Activated CD4-positive, alpha-beta memory T cell treated with anti-CD3 and anti-CD28 coated beads, Interleukin-2, amount 10 ng/mL, durations not matched to agents 7 days and 5 days (primary cell): ENCODE measurements at regions not wholly inside any gene's neighbourhood (a gene's known extent, or its start where the extent isn't known, plus 50 kb on each side); places are given as distances from the start of the nearest gene placed in this dataset.
"Not testable (repeated sequence)": the region's sequence is repeated elsewhere in the genome, so short reads cannot be mapped to it uniquely, and the experiment has no call there.

ENCODE experiments used
- CTCF ChIA-PET: fragments of 350-600 bp; sonication (Branson Sonifier 250); formaldehyde crosslinking; loops from one replicate; lab custom pipeline; 2021; ENCODE audit warnings: antibody characterized with exemption, inconsistent platforms; lab: Charles Lee
- POLR2A ChIA-PET: fragments of 350-600 bp; sonication (Branson Sonifier 250); formaldehyde crosslinking; loops from one replicate; lab custom pipeline; 2021; ENCODE audit warnings: antibody characterized with exemption; lab: Charles Lee
- DNase-seq: peaks from one replicate; pipeline ENCODE4 v3.0.0-alpha.2; 2020
- H3K27ac Mint-ChIP-seq: one replicate; pipeline ENCODE4 v1.8.0; 2021; ENCODE audit warnings: mild to moderate bottlenecking, mixed read lengths
- H3K27me3 Mint-ChIP-seq: one replicate; pipeline ENCODE4 v1.8.0; 2021; ENCODE audit warnings: mixed read lengths
- H3K36me3 Mint-ChIP-seq: one replicate; pipeline ENCODE4 v1.8.0; 2021; ENCODE audit warnings: low read depth, mixed read lengths
- H3K4me1 Mint-ChIP-seq: one replicate; pipeline ENCODE4 v1.8.0; 2021; ENCODE audit warnings: mixed read lengths
- H3K4me3 Mint-ChIP-seq: one replicate; pipeline ENCODE4 v1.8.0; 2021; ENCODE audit warnings: mild to moderate bottlenecking, mixed read lengths
- H3K9me3 Mint-ChIP-seq: one replicate; pipeline ENCODE4 v1.8.0; 2021; ENCODE audit warnings: mixed read lengths

- H3K27ac Mint-ChIP-seq, H3K4me3 Mint-ChIP-seq, DNase-seq, H3K9me3 Mint-ChIP-seq, CTCF ChIA-PET, H3K36me3 Mint-ChIP-seq, POLR2A ChIA-PET, H3K4me1 Mint-ChIP-seq, H3K27me3 Mint-ChIP-seq: not testable (repeated sequence)
These were observed 99.8 kb upstream of the STARD4 start for GRCh38 chr5:111612013-111612630.

DNA sequence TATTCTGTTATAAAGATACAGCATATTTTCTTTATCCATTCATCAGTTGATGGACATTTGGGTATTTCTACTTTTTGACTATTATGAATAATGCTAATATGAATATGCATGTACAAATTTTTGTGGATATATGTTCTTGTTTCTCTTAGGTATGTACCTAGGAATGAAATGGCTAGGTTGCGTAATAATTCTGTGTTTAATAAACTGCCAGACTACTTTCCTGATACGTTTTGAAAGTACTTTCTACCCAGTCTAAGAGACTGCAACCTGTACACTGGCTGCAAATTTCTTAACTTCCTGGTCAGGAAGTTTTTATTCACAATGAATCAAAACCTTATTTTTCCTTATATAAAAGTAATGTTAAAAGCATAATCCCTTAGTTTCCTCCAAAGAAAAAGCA lies 93.9 kb upstream of the STARD4 start:
- CTCF ChIA-PET = no interaction called here
- no peak overlapping the region for H3K27ac Mint-ChIP-seq

DNA sequence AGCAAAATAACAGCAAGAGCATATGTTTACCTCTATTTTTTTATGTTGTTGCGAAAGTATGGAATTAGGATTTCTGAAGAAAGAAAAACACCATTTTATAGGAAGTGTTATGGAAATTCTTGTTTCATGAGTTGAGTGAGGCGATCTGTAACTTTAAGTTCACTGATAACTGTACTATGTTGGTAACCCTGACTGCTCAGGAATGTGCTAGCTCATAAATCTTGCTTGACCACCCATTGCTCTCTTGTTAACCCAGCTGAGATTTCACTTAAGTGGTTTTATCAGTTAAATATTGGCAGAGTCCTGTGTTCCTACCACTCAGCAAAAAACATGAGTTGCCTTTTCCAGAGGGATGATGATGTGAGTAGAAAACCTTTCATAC lies 91.1 kb upstream of the STARD4 start:
- Mint-ChIP-seq H3K27me3 (no peaks in the 10 kb centered on the region), H3K4me1 (no peaks in the 10 kb centered on the region), H3K27ac (no peak overlapping the region), H3K9me3 (no peaks in the 10 kb centered on the region), H3K36me3 (no peaks in the 10 kb centered on the region), H3K4me3 (no peak overlapping the region)
- ChIA-PET POLR2A (no interaction called here), CTCF (no interaction called here)
- no peak for DNase-seq

More for the DNA sequence above, 93.9 kb upstream of the STARD4 start:
- DNase-seq = no peak
- Mint-ChIP-seq H3K9me3 (peaks cover 6% of the 10 kb centered on the region), H3K27me3 (no peaks in the 10 kb centered on the region), H3K4me1 (no peaks in the 10 kb centered on the region), H3K36me3 (no peaks in the 10 kb centered on the region), H3K4me3 (no peak overlapping the region)
- POLR2A ChIA-PET = no interaction called here

DNA sequence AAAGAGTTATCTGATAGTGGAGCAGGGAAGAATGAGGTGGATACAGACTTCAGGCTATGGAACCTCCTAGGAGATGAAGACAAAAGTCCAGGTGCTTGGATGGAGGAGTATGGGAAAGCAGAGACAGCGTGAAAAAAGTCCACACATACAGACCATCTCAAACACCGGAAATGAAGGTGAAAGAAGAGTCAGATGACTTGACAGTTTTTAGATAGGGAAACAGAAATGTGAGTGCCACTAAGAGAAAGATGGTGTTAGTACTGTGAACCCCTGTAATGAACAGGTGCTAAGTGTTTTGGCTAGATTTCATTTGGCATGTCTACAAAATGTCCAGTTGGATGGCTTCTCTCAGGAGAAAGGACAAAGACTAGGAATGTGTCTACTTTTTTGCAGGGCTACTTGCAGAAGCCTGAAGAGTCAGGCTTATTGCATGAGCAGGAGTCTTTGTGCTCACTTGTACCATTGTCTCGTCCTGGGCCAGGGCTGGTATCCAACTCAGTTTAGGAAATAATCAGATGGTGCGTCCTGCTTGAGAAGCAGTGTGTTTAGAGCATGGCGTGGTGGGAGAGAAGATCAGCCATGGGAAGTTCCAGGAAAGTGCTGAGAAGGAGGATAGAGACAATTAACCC lies 90.6 kb upstream of the STARD4 start:
- H3K36me3 Mint-ChIP-seq = no peaks in the 10 kb centered on the region
- ChIA-PET POLR2A (no interaction called here), CTCF (no interaction called here)
- H3K9me3 Mint-ChIP-seq = no peaks in the 10 kb centered on the region
- H3K4me1 Mint-ChIP-seq = no peaks in the 10 kb centered on the region
- no peaks in the 10 kb centered on the region for H3K27me3 Mint-ChIP-seq
- no peak overlapping the region for H3K4me3 Mint-ChIP-seq
- no peak overlapping the region for H3K27ac Mint-ChIP-seq
- no peak for DNase-seq

- Mint-ChIP-seq H3K27me3 (no peaks in the 10 kb centered on the region), H3K36me3 (no peaks in the 10 kb centered on the region), H3K27ac (no peak overlapping the region), H3K9me3 (peaks cover 3% of the 10 kb centered on the region), H3K4me1 (no peaks in the 10 kb centered on the region), H3K4me3 (no peak overlapping the region)
- POLR2A ChIA-PET = no interaction called here
- no peak for DNase-seq
- CTCF ChIA-PET = no interaction called here
These were observed 86.7 kb upstream of the STARD4 start for GRCh38 chr5:111598996-111599395.

- ChIA-PET POLR2A (no interaction called here), CTCF (no interaction called here)
- Mint-ChIP-seq H3K27me3 (no peaks in the 10 kb centered on the region), H3K4me1 (no peaks in the 10 kb centered on the region), H3K27ac (no peak overlapping the region), H3K9me3 (peaks cover 3% of the 10 kb centered on the region), H3K4me3 (no peak overlapping the region), H3K36me3 (no peaks in the 10 kb centered on the region)
- no peak for DNase-seq
These were observed 85.2 kb upstream of the STARD4 start for GRCh38 chr5:111597491-111597890.

GRCh38 chr5:111596705-111597104 lies 84.4 kb upstream of the STARD4 start:
- Mint-ChIP-seq H3K9me3 (peaks cover 3% of the 10 kb centered on the region), H3K4me1 (no peaks in the 10 kb centered on the region), H3K4me3 (no peak overlapping the region), H3K27me3 (no peaks in the 10 kb centered on the region), H3K27ac (no peak overlapping the region), H3K36me3 (no peaks in the 10 kb centered on the region)
- ChIA-PET CTCF (no interaction called here), POLR2A (no interaction called here)
- no peak for DNase-seq

DNA sequence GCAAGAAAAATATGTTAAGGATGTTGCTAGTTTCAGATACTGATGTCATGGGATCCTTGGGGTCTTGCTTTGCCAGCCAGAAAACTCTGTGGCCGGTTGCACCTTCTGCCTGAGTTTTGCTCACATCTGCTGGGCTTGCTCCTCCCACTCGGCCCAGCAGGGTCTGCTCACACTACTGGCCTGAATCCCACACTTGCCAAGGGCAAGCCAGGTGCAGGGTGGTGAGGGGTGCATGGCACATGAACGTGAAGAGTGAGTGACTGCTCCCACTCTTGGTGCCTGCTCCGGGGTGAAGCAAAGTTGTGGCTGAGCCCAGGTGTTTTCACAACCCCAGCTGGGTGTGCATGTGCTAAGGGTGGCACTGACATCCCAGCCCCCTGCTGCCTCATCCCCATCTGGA lies 83.1 kb upstream of the STARD4 start:
- ChIA-PET CTCF (no interaction called here), POLR2A (no interaction called here)
- Mint-ChIP-seq H3K36me3 (no peaks in the 10 kb centered on the region), H3K27ac (no peak overlapping the region), H3K4me3 (no peak overlapping the region), H3K4me1 (no peaks in the 10 kb centered on the region), H3K27me3 (no peaks in the 10 kb centered on the region), H3K9me3 (peaks cover 3% of the 10 kb centered on the region)
- DNase-seq = no peak

DNA sequence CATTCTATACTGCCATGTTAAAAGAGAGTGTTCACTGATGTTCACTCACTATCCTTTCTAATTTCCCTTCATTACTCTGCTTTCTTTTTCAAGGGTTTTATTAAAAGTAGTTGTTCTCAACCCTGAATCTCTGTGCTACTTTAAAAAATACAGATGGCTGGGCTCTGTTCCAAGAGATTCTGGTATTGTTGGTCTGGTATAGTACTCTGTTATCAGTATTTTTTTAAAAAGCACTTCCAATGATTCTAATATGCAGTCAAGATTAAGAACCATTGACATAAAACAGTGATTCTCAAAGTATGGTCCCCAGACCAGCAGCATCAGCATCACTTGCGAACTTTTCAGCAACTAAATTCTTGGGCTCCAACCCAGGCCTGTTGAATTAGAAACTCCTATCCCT lies 77.0 kb upstream of the STARD4 start:
- Mint-ChIP-seq H3K27me3 (peaks cover 5% of the 10 kb centered on the region), H3K4me1 (no peaks in the 10 kb centered on the region), H3K4me3 (no peak overlapping the region), H3K27ac (no peak overlapping the region), H3K9me3 (no peaks in the 10 kb centered on the region), H3K36me3 (no peaks in the 10 kb centered on the region)
- ChIA-PET CTCF (no interaction called here), POLR2A (no interaction called here)
- no peak for DNase-seq

DNA sequence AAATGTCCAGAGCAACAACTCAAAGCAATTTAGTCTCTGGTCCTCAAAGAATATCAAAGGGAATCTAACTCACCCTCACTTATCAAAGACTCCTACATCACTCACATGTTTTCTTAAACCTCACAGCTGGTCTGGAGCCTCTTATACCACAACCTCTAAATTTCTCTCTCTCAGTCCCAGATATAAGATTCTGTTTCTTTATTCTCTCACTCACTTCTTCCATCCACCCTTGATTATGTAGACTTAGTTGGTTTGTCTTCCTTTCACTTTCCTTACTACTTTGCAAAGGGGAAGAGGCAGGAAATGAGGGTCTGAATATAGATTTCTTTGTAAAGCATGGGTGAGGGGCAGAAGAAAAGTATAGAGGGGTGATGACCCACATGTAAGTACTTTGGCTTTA lies 75.4 kb upstream of the STARD4 start:
- Mint-ChIP-seq H3K9me3 (no peaks in the 10 kb centered on the region), H3K4me3 (no peak overlapping the region), H3K27ac (no peak overlapping the region), H3K27me3 (peaks cover 6% of the 10 kb centered on the region), H3K36me3 (no peaks in the 10 kb centered on the region), H3K4me1 (no peaks in the 10 kb centered on the region)
- ChIA-PET POLR2A (no interaction called here), CTCF (no interaction called here)
- no peak for DNase-seq

- ChIA-PET POLR2A (no interaction called here), CTCF (no interaction called here)
- no peak overlapping the region for H3K4me3 Mint-ChIP-seq
- H3K9me3 Mint-ChIP-seq = no peaks in the 10 kb centered on the region
- no peaks in the 10 kb centered on the region for H3K4me1 Mint-ChIP-seq
- H3K27me3 Mint-ChIP-seq = peaks cover 6% of the 10 kb centered on the region
- no peaks in the 10 kb centered on the region for H3K36me3 Mint-ChIP-seq
- H3K27ac Mint-ChIP-seq = no peak overlapping the region
- DNase-seq = no peak
These were observed 73.6 kb upstream of the STARD4 start for GRCh38 chr5:111585946-111586345.

GRCh38 chr5:111585291-111585690 lies 73.0 kb upstream of the STARD4 start:
- CTCF ChIA-PET = no interaction called here
- H3K9me3 Mint-ChIP-seq = no peaks in the 10 kb centered on the region
- H3K27me3 Mint-ChIP-seq = peaks cover 6% of the 10 kb centered on the region
- H3K27ac Mint-ChIP-seq = no peak overlapping the region
- POLR2A ChIA-PET = no interaction called here
- no peaks in the 10 kb centered on the region for H3K4me1 Mint-ChIP-seq
- H3K4me3 Mint-ChIP-seq = no peak overlapping the region
- no peak for DNase-seq
- H3K36me3 Mint-ChIP-seq = no peaks in the 10 kb centered on the region

GRCh38 chr5:111584651-111585050 lies 72.3 kb upstream of the STARD4 start:
- H3K36me3 Mint-ChIP-seq = no peaks in the 10 kb centered on the region
- CTCF ChIA-PET = no interaction called here
- POLR2A ChIA-PET = no interaction called here
- no peak overlapping the region for H3K4me3 Mint-ChIP-seq
- no peak overlapping the region for H3K27ac Mint-ChIP-seq
- H3K27me3 Mint-ChIP-seq = peaks cover 6% of the 10 kb centered on the region
- no peaks in the 10 kb centered on the region for H3K9me3 Mint-ChIP-seq
- no peaks in the 10 kb centered on the region for H3K4me1 Mint-ChIP-seq
- DNase-seq = no peak

- POLR2A ChIA-PET = no interaction called here
- Mint-ChIP-seq H3K36me3 (no peaks in the 10 kb centered on the region), H3K27me3 (peaks cover 6% of the 10 kb centered on the region), H3K27ac (no peak overlapping the region), H3K9me3 (no peaks in the 10 kb centered on the region), H3K4me1 (no peaks in the 10 kb centered on the region), H3K4me3 (no peak overlapping the region)
- DNase-seq = no peak
- CTCF ChIA-PET = no interaction called here
These were observed 71.4 kb upstream of the STARD4 start for GRCh38 chr5:111583758-111584203.
